NCI-H2196 (cell line): ENCODE measurements at regions not wholly inside any gene's neighbourhood (a gene's known extent, or its start where the extent isn't known, plus 50 kb on each side); places are given as distances from the start of the nearest gene placed in this dataset.
A peak's percentile ranks its signal among the peaks of the same experiment; 100 is the strongest.

Experiments
- DNase-seq: peaks from one replicate; lab custom pipeline; 2025; ENCODE audit not compliant: unreplicated experiment; lab: John Stamatoyannopoulos, UW

DNA sequence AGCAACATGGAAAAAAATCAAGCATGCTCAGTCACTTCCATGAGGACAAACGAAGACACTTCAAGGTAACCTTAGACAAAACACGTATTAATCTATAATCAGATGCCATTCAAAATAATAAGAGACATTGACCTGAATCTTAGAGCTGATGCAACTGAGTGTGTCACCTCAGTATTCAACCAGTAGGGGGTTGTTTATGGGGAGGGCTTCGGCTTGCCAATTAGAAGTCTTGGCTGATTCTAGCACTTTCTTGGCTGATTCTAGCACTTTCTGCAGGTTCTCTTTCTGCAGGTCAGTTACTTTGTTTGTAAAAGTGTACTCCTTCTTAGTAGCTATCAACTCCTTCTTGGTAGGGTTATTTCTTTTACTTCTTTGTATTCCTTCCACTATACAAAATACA lies 317.6 kb downstream of the ENC1 start:
- no peak for DNase-seq

DNA sequence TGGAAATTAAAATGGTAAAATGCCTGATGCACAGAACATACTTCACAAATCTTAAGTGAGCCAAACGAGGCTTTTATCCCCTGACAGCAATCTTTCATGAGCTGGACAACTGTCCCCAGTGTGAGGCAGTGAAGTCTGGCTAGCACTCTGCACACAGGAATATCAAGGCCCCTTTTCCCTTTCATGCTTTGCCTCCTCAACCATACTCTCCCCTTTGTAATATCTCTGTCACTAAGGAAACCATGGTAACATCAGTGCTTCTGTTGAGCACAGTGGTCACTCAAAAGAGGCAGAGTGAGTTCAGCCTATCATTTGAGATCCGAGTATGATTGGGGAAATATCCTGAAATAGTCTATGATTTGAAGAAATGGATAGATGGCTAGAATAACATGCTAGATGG lies 318.3 kb downstream of the ENC1 start:
- no peak for DNase-seq

DNA sequence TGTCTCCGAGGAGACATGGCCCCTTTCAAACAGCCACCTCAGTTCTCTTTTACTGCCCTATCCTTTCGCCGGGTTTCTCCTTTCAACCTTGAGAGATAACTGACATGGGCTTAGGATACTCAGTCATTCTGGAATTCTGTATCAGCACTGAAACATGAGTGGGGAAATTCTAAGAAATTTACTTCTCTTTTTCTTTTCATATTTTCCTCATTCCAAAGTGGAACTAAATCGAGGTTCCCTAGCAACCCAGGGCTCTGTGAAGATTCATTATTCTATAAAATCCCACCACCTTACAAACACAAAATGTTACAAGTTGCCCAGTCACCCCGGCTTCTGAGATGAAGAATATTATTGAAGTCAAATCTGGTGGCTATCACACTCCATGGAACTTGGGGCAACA lies 319.2 kb downstream of the ENC1 start:
- DNase-seq, result no peak

DNA sequence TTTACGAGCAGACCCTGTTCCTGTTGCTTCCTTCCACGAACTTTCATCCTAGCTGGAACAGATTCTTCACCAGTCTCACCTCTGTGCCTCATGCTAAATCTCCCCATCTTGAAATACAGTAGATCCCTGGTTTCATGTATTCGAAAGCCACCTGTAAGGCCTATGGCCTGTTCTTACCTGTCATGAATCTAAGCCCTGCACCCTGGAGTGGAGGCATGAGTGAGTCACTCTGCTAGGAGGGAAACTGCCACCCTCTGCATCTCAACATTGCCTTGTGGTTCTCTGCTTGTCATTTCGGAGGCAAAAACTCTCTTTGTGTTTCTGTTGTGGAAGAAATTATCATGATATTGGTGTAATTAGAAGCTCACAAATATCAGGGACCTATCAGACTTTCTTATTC lies 320.0 kb downstream of the ENC1 start:
- DNase-seq, result no peak

DNA sequence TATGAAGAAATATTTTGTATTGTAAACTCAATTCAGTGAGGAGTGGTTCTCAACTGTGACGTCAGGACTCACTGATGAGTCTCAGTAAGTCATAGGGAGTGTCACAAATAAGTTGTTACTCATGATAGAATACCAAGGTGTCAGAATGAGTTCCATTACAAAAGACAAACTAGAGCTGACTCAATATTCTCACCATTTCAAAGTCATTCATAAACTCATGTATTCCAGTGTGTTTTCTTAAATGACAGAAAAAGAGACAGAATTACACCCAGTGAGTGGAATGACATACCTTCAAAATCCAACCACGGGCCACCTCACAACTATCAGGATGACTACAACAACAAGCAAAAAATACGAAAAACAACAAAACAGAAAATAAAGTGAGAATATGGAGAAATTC lies 321.5 kb downstream of the ENC1 start:
- DNase-seq, result no peak

DNA sequence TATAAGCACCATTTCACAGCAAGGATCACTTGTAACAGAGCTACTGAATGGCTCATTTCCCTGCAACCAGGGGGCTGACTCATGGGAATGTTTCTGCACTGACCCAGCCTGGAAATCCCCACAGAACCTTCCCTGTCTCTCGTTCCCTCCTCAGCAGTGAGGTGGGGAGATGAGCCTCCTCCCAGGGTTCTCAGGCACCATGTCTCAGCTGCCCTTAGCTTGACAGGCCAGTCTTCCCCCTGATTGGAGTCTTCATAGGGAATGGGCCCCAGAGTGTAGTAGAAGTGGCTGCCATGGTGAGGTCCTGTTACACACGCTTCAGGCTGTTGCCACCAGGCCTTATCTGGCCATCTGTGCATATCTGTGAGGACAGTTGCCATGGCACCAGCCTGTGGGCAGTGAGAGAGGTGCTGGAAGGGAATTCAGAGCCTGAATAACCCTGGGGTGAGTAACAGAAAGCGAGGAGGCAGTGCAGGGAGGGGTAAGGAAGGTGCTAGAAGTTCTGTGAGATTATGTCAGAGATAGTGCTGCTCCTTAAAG lies 324.4 kb downstream of the ENC1 start:
- DNase-seq, result peak; percentile 65

DNA sequence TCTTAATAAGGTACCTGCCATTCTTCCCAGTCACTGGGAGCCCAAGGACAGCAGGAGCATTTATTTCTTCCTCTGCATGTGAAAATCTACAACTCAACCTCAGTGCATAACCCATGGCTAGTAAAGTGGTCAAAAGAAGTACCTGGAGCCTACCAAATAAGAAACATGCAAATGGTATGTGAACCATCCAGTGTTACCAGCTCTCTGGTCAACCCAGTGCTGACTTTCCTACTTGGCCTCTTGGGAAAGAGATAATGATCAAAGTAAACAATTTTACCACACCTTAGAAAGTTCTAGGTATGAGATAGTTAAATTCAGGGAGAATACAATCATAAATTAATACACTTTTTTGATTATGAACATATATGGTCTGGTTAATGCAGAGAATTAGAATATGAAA lies 325.6 kb downstream of the ENC1 start:
- DNase-seq, result no peak

DNA sequence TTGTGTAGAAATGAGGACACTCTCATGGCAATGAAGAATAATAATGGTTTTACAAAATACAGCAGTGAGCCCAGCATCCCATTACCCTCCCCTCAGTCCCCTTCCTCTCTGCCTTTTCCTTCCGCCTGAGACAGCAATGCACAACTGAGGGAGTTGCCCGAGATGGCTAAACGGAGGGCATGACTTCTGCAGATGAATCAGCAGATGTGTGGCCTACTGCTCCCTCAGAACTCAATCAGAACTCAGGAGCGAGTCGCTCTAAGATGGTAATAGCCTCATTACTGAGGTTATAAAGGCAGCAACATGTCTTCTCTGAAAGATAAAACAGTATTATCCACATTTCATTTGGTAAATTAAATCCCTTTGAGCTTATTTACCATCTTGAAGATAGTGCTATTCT lies 326.6 kb downstream of the ENC1 start:
- no peak for DNase-seq

DNA sequence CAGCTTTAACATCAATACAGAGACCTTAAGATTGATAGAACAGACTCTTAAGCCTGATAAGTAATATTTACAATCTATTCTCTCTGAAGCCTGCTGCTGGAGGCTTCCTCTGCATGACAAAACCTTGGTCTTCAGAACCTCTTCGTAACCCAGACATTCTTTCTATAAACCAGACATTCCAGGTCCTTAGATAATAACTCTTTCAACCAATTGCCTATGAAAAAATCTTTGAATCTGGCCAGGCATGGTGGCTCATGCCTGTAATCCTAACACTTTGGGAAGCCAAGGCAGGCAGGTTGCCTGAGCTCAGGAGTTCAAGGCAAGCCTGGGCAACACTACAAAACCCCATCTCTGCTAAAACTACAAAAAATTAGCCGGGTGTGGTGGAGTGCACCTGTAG lies 327.8 kb downstream of the ENC1 start:
- DNase-seq, result no peak

DNA sequence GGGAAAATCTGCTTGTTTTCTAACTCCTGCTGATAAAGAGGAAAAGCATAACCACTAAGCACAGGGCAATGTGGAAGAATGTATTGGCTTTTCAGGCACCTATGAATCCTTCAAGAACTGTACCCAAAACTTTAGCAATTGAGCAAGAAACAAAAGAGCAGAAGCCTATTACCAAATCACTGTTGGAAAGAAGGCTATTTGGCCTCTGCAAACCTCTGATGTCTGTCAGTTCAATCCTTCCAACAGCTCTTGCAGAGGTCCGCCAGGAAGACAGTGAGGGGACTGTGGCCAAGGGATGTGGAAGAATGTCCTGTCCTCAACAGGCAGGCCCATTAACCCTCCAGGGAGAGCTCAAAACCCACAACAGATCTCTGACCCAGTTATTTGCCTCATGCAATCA lies 328.6 kb downstream of the ENC1 start:
- no peak for DNase-seq

DNA sequence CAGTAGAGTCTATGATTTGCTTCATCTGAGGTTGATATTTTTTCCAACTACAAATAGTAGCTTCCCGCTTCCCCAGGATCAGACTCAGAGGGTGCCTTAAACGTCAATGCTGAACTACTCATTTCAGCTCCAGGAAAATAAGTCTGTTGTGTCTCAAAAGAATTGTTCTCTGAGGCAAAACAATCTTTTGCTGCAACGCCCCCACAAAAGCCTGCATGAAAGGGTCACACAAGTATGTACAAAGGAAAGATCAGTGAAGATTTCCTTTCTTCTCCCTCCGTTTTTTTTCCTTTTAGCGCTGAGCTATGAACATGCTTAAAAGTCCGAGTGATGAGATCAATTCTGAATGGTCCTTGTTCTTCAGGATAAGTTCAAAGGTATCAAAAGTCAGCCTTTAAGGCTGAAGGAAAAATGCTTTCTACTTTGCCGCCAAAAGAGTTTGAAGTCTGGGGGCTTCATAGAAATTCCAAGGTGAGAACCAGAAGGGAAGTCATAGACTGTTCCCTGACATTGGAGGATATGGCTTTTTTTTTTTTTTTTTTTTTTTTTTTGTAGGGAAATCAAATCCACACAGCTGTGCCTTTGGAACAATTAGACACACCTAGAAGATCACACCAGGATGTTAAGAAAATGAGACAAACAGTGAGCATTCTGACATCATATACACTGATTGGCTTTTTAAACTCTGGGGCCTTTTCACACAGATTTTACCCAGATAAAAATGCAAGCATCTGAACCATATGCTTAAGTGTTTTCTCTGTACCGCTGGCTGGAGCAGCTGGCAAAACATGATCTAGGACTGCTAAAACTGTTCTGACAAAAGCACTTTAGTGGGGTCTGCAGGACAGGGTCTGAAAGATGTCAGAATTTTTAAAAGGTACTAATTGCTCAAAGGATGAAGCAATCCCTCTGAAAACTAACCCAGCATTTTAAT lies 329.3 kb downstream of the ENC1 start:
- no peak for DNase-seq

DNA sequence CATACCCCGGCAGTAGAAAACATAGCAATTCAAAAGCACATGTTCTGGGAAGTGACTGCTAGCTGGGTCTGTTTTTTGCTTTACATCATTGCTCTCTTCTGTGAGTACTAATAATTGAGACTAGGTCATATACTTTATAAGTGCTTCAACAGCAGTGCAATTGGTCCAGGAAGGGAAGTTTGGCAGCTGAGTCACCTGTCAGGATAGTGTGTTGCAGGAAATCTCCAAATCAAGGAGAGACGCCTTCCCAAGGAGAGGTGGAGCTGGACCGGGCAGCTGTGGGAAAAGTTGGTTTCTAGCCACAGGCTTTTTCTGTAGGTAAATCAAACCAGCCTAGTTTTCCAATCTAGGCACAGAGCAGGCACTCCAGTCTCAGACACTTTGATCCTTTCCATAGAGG lies 330.1 kb downstream of the ENC1 start:
- no peak for DNase-seq

DNA sequence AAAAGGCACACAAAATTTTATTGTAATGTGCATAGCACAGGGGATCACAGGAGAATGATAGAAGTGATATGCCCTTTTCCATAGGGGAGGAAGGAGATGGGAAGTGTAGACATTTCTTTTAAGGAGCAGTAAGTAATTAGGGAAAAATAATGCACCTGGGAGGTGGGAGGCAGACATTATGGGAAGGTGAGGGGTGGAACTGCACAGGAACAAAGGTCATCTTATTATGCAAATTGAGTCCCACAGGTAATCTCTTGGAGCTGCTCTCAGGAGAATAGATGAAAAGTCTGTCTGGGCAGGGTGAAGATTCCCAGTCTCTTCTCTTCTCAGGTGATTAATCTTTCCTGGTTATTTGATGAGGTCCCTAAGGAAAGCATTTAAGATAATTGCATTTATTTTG lies 331.5 kb downstream of the ENC1 start:
- no peak for DNase-seq

DNA sequence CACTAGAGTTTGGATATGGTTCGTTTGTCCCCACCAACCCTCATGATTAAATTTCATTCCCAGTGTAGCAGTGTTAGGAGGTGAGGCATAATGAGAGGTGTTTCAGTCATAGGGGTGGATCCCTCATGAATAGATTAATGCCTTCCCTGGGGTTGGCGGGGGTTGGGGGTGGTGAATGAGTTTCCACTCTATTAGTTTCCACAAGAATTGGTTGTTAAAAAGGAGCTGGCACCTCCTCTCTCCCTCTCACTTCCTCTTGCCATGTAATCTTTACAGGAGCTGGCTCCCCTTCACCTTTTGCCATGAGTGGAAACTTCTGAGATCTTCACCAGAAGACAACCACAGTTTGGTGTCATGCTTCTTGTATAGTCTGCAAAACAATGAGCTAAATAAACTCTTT lies 333.7 kb downstream of the ENC1 start:
- DNase-seq, result no peak

DNA sequence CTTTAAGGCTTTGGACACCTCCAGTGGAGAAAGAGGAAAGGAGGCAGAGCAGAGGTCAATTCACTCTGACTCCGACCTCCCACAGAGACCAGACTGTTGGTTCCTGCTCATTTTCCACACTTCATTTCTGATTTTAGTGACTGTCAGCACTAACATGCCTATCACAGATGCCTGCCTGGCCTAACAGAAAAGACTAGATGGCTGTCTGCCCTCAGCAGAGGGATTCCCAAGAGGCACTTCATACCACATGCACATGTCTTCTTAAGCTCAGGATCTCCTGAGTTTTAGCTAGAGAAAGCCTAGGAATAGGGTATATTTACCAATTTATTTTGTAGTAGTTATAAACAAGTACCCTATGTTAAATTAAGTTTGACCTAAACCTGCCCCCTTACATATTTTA lies 336.0 kb downstream of the ENC1 start:
- no peak for DNase-seq

DNA sequence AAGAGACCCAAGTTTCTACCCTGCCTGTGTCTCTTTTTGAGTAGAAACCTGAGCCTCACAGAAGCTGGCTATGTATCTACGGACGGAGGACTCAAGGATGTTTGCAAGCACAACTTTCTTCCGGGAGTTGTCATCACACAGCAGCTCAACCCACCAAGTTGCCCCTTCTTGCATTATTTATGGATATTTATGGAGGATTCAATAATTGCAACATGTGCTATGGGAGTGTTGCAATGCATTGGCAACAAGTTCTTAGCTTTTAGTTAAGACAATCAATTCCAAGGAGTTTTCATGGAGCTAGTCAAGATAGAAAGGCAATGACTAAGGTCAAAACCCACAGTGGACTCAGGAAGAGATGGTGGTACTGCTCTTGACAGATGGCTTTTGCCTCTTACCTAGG lies 336.9 kb downstream of the ENC1 start:
- DNase-seq, result no peak

DNA sequence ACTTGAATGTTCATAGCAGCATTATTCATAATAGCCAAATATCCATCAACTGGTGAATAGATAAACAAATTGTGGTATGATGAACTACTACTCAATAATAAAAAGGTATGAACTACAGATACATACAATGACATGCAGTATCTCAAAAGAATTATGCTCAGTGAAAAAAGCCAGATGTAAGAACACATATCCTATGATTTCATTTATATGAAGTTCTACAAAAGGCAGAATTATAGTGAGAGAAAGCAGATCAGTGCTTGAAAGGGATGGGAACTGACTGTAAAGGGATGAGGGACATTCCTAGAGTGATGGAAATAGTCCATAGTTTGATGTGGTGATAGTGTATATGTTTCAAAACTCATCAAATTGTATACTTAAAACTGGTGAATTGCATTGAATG lies 339.0 kb downstream of the ENC1 start:
- no peak for DNase-seq

DNA sequence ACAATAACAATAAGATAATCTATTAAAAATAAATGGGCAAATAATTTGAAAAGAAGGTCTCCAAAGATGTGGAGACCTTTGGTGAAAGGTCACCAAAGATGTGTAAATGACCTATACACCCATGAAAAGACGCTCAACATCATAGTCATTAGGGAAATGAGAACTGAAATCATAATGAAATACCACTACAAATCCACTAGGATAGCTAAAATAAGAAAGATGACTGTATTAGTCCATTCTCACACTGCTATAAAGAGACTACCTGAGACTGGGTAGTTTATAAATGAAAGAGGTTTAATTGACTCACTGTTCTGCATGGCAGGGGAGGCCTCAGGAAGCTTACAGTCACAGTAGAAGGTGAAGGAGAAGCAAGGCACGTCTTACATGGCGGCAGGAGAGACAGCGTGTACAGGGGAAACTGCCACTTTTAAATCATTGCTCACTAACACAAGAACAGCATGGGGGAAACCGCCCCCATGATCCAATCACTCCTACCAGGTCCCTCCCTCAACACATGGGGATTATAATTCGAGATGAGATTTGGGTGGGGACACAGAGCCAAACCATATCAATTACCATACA lies 339.6 kb downstream of the ENC1 start:
- DNase-seq, result no peak

DNA sequence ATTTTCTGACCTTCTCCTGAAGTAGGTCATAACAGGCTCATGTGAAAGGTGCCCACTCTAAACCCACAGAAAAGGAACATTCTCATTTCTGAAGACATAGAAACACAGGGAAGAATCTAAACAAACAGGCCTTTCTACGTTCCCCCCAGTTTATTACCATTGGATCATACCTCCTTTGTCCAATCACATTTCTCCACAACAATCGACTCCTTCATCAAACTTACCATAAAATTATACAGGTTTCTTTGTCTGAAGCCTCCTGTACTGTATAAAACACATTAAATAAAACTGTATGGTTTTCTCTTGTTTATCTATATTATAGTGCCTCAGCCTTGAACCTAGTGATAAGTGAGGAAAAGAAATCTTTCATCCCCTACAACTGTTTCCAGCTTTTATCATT lies 340.7 kb downstream of the ENC1 start:
- DNase-seq, result no peak

DNA sequence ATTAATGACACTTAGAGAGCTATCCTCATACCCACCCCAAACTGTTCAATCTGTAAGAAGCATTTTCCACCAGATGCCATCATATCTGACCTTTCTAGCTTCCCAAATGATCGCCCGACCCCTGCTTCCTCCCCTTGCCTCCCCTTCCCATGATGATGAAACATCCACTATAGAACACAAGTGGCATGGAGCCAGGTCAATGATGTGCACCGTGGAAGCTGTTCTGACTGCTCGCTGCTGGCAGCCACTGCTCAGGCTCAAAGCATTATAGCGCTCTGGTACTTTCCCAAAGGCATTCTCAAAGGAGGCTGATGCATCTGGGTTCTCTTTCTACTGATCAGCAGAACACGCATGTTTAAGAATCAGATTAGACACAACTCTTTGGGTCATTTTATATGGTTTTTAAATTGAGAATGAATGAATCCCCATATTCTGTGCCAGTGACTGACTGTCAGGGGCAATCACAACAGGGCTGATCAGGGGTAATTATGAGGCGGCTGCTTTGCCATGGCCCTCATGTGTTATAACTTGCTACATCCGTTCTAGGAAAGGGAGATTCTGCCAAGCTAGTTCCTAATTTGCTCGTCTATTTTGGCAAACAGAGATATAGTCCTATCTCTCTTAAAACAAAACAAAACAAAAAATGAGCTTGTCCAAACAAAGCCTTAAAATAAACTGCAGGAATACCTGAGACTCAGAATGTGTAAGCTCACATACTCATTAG lies 343.7 kb downstream of the ENC1 start:
- DNase-seq, result no peak

DNA sequence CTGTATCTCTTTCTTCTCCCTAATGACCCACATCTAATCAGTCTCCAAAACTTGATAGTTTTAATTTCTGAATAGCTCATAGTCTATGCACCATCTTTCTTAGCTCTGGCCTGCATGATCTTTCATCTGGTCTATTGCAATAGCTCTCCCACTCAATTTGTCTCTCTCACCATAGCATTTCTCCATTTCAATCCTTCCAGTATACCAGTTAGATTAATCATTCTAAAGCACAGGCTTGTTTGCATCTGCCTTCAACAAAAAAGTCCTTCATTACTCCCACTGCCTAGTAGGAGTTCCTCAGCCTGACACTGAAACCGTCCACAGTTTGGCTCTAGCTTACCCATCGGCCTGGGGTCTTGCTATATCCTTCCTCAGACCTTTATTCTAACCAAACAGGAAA lies 344.9 kb downstream of the ENC1 start:
- no peak for DNase-seq

DNA sequence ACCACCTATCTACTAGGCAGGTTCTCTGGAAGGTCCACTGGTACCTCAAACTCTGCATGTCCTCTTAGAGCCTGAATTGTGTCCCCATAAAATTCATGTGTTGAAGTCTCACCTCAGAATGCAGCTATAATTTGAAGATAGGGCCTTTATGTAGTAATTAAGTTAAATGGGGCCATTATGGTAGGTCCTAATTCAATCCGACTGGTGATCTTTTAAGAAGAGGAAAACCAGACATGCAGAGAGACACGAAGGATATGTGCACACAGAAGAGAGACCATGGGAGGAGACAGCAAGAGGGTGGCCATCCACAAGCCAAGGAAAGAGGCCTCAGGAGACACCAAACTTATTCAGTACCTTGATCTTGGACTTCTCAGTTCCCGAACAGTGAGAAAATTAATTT lies 345.4 kb downstream of the ENC1 start:
- no peak for DNase-seq
